Upper lobe of left lung (tissue), 4 donors: ENCODE measurements at regions not wholly inside any gene's neighbourhood (a gene's known extent, or its start where the extent isn't known, plus 50 kb on each side); places are given as distances from the start of the nearest gene placed in this dataset.

Experiments used
- EP300 ChIP-seq, 4 donors: sonication (generic); formaldehyde crosslinking; IDR thresholded peaks; one replicate each; pipeline ENCODE4 v1.5.1; 2017; ENCODE audit warnings: antibody characterized with exemption in 4 of 4, control low read depth in 2 of 4
- POLR2A ChIP-seq, 4 donors: fragments of 450-650 bp; IDR thresholded peaks; one replicate each; pipeline ENCODE4 v1.5.1; 2016 to 2017; ENCODE audit warnings: antibody characterized with exemption in 4 of 4, mild to moderate bottlenecking in 2 of 4
- POLR2AphosphoS5 ChIP-seq, 2 donors: sonication (generic); formaldehyde crosslinking; IDR thresholded peaks; one replicate each; pipeline ENCODE4 v1.5.1; 2017; ENCODE audit warnings: antibody characterized with exemption in 2 of 2
- TF ChIP-seq, protein P1 (sequence below), 6 experiments: fragments of 450-650 bp in 4 of 6; fragments of 200-600 bp in 2 of 6; sonication (generic) in 2 of 6; IDR thresholded peaks; one replicate each; pipeline ENCODE4 v1.5.1; 2016 to 2019; ENCODE audit warnings: antibody characterized with exemption in 6 of 6

DNA sequence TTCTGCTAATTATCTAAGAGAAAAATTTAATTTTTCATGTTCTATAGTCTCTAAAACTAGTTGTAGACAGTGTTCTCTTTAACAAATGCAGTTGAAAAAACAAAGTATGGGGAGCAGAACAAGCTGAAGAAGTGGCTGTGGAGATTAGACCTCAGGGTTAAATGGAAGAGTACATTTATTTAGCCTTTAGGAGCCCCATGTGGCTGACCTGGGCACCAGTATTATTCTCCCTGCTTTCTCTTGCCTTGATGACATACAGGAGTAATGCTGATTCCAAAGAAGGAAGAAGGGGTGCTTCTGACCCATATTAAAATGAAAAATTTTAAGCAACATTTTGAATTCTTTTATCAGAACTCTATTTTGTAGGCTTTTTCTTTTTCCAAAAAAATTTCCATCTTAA, 312.3 kb upstream of the RIOK2 start:
- TF ChIP-seq, protein P1, sequence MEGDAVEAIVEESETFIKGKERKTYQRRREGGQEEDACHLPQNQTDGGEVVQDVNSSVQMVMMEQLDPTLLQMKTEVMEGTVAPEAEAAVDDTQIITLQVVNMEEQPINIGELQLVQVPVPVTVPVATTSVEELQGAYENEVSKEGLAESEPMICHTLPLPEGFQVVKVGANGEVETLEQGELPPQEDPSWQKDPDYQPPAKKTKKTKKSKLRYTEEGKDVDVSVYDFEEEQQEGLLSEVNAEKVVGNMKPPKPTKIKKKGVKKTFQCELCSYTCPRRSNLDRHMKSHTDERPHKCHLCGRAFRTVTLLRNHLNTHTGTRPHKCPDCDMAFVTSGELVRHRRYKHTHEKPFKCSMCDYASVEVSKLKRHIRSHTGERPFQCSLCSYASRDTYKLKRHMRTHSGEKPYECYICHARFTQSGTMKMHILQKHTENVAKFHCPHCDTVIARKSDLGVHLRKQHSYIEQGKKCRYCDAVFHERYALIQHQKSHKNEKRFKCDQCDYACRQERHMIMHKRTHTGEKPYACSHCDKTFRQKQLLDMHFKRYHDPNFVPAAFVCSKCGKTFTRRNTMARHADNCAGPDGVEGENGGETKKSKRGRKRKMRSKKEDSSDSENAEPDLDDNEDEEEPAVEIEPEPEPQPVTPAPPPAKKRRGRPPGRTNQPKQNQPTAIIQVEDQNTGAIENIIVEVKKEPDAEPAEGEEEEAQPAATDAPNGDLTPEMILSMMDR (IDR thresholded peaks at IDR 0.05) = no peak
- TF ChIP-seq POLR2A (IDR thresholded peaks at IDR 0.05) (no peak), EP300 (IDR thresholded peaks at IDR 0.05) (no peak), POLR2AphosphoS5 (IDR thresholded peaks at IDR 0.05) (no peak)
